HG03558 (cell line): ENCODE measurements at regions not wholly inside any gene's neighbourhood (a gene's known extent, or its start where the extent isn't known, plus 50 kb on each side); places are given as distances from the start of the nearest gene placed in this dataset.

Source experiments
- ATAC-seq: cut with Tn5 transposase; IDR thresholded peaks from one replicate; pipeline ENCODE4 v1.9.1; 2021; ENCODE audit warnings: moderate number of reproducible peaks; ENCODE audit not compliant: unreplicated experiment; ENCODE audit errors: extremely low read depth

DNA sequence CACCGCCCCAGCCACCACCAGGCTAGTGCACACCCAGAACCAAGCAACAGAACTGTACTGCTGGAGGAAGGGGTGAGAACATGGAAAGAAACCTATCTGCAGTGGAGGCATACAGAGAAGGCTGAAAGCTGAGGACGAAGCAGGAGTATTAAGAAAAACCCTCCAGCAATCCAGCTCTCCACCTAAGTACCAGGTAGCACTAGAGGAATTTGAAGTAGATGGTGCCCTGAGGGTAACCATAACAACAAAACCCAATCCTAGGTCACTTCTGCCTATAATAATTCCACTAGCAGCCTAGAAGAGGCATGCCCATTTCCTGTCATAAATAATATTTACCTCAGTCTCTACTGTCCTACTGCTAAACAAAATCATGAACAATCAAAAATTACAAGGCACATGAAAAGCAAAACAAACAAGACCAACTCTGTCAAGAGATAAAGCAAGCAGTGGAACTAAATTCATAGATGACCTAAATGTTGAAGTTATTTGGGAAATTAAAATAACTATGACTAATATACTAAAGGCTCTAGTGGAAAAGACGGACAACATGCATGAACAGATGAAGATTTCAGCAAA lies 51.1 kb downstream of the HYCC1 start:
- ATAC-seq = no peak

- no peak for ATAC-seq
Observed at GRCh38 chr7:22958742-22959141, 55.2 kb downstream of the HYCC1 start.

DNA sequence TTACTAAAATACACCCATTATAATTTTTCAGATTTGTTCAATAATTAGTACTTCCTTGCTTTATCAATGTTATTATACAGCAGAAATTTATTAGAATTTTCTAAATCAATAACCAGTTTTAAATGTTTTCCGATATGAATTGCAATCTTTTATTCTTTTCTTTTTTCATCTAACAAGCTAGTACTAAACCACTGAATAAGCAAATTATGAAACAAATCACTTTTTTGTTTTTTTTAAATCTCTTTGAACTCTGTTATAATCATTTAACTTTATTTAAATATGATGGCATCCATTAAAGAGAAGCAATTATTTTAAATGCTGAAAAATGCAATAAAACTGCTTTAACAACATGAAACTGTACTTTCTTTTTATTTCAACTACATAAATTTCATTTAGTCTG lies 59.7 kb downstream of the HYCC1 start:
- no peak for ATAC-seq

DNA sequence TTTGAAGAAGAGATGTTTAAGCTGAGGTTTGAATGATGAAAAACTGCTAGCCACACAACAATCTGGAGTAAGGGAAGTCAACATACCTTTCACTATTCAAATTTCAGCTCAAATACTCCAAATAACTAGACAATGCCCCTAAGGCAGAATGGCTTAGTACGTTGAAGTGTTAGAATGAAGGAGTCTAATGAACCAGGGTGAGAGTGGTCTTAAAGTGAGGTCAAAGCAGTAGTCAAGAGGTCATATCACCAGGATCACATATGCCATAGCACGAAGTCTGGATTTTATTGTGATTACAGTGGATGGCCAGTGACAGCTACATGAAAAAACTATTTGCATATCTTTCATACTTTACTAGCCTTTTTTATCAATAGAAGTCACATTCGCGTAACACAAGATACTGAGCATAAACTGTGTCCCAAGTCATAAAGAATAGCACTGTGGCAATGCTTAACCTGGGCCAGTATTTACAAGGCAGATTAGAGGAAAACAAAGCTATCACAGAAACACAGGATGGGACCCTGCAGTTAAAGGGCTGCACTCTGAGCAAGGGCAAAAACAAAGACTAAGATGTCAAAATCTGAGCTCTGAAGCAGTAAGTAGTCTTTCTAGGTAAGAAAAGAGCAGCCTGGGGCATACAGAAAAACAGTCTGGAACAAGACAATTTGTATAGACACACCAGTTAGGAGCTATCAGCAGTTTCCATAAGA lies 61.5 kb downstream of the HYCC1 start:
- no peak for ATAC-seq

DNA sequence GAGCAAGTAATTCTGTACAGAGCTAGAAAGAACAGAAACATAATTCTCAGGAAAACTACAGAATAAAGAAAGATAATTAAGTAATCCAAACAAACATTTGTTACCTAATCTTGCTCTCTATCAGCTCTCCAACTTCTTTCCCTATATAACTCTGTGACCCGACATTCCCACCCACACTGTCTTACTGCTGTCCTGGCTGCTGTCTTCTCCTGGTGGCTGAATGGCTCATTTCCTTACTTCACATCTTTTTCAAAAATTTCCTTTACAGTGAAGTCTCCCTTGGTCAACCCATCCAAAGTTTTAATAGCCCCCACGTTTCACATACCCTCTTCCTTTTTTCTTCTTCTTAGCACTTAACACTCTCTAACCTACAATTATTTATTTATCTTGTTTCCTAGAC lies 64.0 kb downstream of the HYCC1 start:
- no peak for ATAC-seq

DNA sequence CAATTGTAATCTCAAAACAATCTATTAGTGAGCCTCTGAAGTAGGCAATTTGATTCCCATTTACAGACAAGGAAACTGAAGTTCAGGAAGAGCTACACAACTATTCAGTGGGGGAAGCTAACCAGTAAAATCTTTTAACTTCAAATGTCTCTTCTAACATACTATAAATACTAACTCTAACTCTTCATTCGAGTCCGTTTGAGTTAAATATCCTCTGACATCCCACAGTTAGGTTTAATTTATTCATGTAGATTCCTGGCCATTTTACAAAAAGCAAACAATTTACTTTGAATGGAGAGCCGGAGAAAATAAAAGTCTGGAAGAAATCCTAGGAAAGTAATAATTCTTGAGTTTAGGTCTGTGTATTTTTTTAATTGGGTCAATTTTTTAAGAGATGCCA lies 64.7 kb downstream of the HYCC1 start:
- ATAC-seq = no peak

- no peak for ATAC-seq
Observed at GRCh38 chr7:22948770-22949169, 65.2 kb downstream of the HYCC1 start.

DNA sequence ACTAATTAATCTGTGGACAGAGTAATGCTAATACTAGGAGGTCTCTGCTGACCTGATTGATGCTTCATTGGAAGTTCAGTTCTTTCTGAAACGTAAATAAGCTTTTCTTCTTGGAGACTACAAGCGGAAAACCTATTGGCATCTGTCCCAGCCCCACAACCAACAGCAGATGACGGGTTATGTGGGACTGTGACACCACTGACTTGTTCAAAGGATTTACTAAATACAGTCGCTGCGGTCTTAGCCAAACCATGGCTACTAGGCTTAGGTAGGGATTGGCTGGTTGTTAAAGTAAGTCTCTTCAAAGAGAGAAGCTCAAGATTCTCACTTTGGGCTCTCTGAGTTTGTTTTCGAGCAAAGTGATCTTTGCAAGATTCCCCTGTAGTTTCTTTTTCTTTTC lies 68.3 kb downstream of the HYCC1 start:
- no peak for ATAC-seq

DNA sequence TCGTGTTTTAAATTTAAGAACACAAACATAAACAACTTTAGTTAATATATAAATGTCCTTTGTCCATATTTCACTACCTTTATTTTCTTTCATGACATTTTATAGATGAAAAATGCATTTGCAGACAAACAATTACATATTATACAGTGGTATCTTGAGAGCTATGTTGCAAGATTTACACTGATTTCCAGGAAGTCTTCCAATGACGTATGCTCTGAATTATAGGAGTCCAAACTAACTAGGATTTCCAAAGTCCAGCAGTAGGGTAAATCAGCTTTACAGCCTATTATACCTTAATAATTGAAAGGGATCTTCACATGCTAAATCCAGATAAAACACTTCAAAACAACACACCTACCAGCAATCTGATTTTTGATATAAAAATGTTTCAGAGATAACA lies 69.4 kb downstream of the HYCC1 start:
- ATAC-seq = no peak

DNA sequence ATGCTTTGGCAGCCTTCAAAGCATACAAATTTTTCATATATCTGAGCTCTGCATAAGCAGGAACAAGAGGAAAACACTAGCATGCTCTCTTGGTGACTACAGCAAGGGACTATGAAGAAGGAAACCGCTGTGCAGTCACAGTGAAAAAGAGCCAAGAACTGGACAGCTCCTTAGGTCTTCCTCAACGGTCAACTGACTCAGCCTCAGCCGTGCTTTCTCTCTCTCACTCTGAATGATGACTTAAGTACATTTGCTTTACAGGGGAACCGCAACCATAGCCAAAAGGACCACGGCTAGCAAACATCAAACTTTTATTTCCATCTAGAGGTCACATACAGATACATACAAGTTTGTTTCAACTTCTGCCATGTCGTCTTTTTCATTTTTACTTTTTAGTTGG lies 69.9 kb downstream of the HYCC1 start:
- no peak for ATAC-seq

DNA sequence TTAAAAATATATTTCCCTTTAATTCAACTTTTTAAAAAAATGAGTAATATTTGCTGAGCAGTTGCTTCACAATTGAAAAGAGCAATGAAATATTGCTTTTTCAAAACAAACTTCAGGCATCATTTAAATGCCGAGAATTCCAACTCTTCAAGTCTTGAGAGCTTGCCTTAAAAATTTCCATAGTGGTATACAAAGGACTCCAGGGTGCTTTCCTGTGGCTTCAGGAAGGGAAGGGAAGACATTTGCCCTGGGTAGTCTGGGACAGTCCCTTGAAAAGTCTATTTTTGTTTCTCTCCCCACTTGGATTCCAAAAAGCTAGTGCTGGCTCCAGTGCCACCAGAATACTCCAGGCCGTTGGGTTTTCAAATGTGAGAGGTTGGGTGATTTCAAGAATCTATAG lies 71.7 kb downstream of the HYCC1 start:
- no peak for ATAC-seq

DNA sequence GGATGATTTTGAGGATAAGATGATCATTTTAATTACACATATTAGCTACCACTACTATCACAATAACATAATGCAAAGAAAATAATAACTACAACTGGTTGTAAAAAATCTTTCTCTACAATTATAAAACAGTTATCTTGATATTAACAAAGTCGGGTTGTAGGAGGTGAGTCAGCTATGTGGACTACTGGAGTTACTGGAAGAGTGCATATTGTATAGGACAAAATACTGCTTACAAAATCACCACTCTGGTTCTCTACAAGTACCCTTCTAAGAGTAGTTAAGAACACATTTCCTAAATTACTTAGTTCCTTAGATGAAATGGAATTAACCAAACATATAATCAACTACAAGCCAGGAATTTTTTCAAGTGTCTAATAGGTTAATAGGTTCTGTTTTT lies 74.1 kb downstream of the HYCC1 start:
- ATAC-seq = no peak

DNA sequence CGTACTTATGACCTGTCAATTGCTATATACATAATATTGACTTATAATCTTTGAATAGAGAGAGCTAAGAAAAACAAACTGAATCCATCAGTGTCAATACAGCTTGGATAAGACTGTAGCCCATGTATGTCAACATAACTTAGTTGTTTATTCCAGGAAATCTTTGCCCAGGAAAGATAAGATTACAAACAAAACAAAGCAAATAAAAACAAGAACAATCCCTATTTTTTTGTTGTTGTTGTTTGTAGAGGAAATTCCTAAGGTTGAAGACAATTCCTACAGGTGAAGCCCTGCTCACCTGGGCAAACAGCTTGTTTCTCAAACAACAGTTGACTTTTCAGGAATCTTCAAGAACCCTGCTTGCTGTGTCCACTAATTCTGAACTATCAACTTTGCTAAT lies 76.0 kb downstream of the HYCC1 start:
- no peak for ATAC-seq

GRCh38 chr7:22936246-22936645 lies 77.7 kb downstream of the HYCC1 start:
- no peak for ATAC-seq

GRCh38 chr7:22935269-22935668 lies 78.7 kb downstream of the HYCC1 start:
- no peak for ATAC-seq

DNA sequence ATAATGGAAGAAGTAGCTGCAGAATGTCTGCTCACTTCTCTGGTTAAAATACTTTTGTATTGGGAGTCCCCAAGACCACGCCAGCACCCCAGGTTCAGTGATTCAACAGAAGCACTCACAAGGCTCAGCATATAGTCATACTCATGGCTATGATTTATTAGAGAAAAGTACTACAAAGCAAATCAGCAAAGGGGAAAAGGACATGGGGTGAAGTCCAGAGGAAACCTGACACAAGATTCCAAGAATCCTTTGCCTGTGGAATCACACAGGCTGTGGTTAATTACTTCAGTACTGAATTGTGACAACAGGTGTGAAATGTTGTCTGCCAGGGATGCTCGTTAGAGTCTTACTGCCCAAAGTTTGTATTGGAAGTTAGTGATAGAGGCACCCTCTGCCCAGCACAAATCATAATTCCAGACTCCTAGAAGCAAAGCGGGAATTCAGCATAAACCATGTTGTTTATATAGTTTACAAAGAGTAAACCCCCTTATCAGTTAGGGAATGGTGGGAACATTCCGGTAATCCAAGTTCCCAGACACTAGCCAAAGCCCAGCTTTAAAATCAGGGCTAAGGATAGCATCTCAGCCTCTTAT lies 79.4 kb downstream of the HYCC1 start:
- no peak for ATAC-seq

- no peak for ATAC-seq
Observed at GRCh38 chr7:22934023-22934422, 79.9 kb downstream of the HYCC1 start.

- no peak for ATAC-seq
Observed at GRCh38 chr7:22932896-22933295, 81.0 kb downstream of the HYCC1 start.

- no peak for ATAC-seq
Observed at GRCh38 chr7:22931011-22931410, 82.9 kb downstream of the HYCC1 start.

DNA sequence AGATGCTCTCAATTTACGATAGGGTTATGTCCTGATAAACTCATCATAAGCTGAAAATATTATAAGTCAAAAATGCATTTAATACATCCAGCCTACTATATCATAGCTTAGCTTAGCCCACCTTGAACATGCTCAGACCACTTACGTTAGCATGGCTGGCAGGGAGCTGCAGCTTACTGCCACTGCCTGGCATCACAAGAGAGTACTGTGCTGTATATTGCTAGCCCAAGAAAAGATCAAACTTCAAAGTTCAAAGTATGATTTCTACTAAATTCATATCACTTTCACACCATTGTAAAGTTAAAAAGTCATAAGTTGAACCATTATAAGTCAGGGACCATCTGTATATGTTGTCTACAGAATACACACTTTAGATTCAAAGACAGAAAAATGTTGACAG lies 91.6 kb downstream of the HYCC1 start:
- no peak for ATAC-seq

GRCh38 chr7:22921386-22922086 lies 92.4 kb downstream of the HYCC1 start:
- ATAC-seq = no peak
